ENCODE measurements at regions not wholly inside any gene's neighbourhood (a gene's known extent, or its start where the extent isn't known, plus 50 kb on each side); places are given as distances from the start of the nearest gene placed in this dataset.
A peak's percentile ranks its signal among the peaks of the same experiment; 100 is the strongest.

DNA sequence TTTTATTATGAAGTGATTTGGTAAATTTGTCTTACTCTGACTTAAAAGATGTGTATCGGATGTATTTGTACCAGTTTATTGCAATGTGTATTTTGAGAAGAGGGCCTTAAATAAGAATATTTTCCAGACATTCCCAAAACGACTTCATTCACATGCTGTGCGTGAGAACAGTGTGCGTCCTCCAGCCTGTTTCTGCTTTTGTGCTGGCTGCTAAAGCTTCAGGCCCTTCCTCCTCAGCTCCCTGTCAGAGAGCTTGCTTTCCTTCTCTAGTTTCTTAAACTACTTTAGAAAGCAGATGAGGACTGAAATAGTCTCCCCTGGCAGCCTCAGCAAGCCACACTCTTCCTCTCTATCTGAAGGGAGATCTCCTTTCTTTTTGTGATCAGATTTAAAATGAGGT, 157.8 kb downstream of the SAMD5 start:
- no peak for DNase-seq (ENCODE audit: low read depth)
- TF ChIP-seq CTCF (IDR thresholded peaks at IDR 0.05; ENCODE audit: insufficient read depth, low read depth, low read length): no peak
- no peak overlapping the region for H3K4me3 ChIP-seq (ENCODE audit: low read depth, low read length)

GRCh38 chr6:147667082-147667481, 158.6 kb downstream of the SAMD5 start:
- DNase-seq (ENCODE audit: low read depth): no peak
- TF ChIP-seq CTCF (IDR thresholded peaks at IDR 0.05; ENCODE audit: insufficient read depth, low read depth, low read length): no peak
- H3K4me3 ChIP-seq (ENCODE audit: low read depth, low read length): no peak overlapping the region

GRCh38 chr6:147674099-147674498, 165.6 kb downstream of the SAMD5 start:
- no peak for DNase-seq (ENCODE audit: low read depth)
- TF ChIP-seq CTCF (IDR thresholded peaks at IDR 0.05; ENCODE audit: insufficient read depth, low read depth, low read length): no peak
- H3K4me3 ChIP-seq (ENCODE audit: low read depth, low read length): no peak overlapping the region

GRCh38 chr6:147674794-147675193, 166.3 kb downstream of the SAMD5 start:
- no peak overlapping the region for H3K4me3 ChIP-seq (ENCODE audit: low read depth, low read length)
- no peak for TF ChIP-seq CTCF (IDR thresholded peaks at IDR 0.05; ENCODE audit: insufficient read depth, low read depth, low read length)
- no peak for DNase-seq (ENCODE audit: low read depth)

DNA sequence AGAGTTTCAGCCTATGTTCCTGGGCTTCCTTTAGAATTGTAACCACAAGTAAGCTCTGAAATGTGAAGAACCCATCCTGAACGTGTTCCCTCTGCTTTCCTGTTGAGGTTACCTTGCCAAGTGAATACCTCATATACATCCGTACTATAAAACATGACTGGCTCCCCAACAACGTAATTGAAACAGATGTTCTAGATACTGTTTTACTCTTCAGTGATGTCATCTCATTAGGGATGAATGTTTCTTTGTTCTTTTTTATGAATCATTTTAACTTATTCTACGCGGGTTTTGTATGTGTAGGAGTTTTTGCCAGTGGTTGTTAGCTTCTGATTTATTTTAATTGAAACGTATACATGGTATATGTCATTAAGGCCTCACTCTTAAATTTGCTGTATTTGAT, 166.8 kb downstream of the SAMD5 start:
- no peak overlapping the region for H3K4me3 ChIP-seq (ENCODE audit: low read depth, low read length)
- no peak for TF ChIP-seq CTCF (IDR thresholded peaks at IDR 0.05; ENCODE audit: insufficient read depth, low read depth, low read length)
- peak; percentile 6 for DNase-seq (ENCODE audit: low read depth)

DNA sequence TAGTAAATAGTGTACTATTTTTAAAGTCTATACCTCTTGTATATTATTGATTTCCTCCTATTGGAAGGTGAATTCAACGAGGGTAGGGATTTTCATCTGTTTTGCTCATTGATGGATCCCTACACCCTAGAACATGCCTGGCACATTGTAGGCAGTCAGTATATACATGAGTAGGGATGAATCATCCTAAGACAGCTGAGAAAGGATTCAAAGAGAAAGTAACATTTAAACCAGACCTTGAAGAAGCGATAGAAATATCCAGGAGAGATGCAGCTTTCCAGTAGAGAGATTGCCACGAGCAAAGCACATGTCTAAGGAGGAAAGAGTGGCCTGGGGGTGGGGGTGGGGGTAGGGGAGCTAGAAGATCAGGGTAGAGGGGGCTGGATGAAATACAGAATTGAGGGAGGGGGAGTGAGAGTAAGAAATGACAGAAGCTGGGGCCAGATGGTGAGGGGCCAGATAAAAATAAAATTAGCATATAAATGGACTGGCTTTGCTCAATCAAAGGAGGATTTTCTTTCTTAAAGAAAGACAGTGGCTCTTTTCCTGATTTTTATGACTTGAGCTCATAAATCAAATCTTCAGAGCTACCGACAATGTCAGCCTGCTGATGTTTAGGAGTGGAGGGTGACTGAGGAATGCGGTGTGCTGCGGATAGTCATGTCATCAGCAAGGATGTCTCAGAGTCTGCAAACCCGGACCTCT, 168.2 kb downstream of the SAMD5 start:
- no peak overlapping the region for H3K4me3 ChIP-seq (ENCODE audit: low read depth, low read length)
- no peak for TF ChIP-seq CTCF (IDR thresholded peaks at IDR 0.05; ENCODE audit: insufficient read depth, low read depth, low read length)
- DNase-seq (ENCODE audit: low read depth): no peak

GRCh38 chr6:147677647-147678046, 169.2 kb downstream of the SAMD5 start:
- no peak for DNase-seq (ENCODE audit: low read depth)
- no peak overlapping the region for H3K4me3 ChIP-seq (ENCODE audit: low read depth, low read length)
- TF ChIP-seq CTCF (IDR thresholded peaks at IDR 0.05; ENCODE audit: insufficient read depth, low read depth, low read length): no peak
